Stimulated activated CD8-positive, alpha-beta memory T cell treated with anti-CD3 and anti-CD28 coated beads, Interleukin-12 subunit alpha, Interleukin-12 subunit beta, amount 100 ng/mL, for 24 hours (primary cell): ENCODE measurements at regions not wholly inside any gene's neighbourhood (a gene's known extent, or its start where the extent isn't known, plus 50 kb on each side); places are given as distances from the start of the nearest gene placed in this dataset.

ENCODE experiments used
- DNase-seq: peaks from one replicate; pipeline ENCODE4 v3.0.0-alpha.2; 2020; ENCODE audit errors: extremely low read depth

DNA sequence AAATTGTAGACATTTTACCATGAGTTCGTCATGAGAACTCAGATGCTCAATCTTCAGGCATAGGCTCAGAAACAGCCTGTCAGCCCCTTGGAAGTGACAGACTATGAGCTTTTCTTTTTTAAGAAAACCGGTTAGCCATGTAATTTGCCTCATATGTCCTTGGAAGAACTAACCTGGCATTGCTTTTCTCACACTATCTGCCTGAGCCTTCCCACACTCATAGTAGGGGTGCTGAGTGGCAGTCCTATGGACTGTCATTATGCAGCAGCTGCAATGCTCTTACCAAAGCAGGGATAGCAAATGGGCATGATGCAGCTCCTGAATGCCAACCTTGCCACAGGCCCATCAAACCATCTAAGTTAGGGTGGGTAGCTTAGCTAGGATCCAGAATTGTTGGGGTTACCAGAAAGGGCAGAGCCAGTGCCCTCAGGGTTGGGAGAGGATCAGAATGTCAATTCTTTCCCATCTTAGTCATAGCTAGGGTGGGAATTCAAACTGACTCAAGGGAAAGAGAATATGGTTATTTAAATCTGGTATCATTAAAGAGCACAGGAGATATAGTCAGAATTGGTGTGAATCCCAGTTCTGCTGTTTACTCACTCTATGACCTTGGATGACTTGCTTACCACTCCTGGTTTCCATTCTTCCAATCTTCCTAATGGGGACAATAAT, 230.6 kb upstream of the CPEB2 start:
- no peak for DNase-seq

DNA sequence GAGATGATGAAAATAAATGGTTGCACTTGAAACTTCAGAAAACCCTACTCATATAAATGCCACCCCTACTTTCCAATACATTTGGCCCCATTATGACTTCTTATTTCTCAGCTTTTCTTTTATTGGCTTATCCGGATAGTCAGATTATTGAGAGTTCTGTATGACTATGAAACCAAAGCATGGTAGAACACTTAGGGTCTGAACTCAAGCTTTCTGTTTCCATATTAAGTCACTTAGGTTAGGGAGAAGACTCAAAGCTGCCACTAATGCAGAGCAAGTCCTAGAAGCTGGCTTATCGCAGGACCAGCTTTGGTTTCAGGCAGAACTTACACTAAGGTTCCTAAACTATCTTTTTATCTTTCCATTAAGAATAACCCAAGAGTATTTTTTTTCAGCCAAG, 229.9 kb upstream of the CPEB2 start:
- no peak for DNase-seq

DNA sequence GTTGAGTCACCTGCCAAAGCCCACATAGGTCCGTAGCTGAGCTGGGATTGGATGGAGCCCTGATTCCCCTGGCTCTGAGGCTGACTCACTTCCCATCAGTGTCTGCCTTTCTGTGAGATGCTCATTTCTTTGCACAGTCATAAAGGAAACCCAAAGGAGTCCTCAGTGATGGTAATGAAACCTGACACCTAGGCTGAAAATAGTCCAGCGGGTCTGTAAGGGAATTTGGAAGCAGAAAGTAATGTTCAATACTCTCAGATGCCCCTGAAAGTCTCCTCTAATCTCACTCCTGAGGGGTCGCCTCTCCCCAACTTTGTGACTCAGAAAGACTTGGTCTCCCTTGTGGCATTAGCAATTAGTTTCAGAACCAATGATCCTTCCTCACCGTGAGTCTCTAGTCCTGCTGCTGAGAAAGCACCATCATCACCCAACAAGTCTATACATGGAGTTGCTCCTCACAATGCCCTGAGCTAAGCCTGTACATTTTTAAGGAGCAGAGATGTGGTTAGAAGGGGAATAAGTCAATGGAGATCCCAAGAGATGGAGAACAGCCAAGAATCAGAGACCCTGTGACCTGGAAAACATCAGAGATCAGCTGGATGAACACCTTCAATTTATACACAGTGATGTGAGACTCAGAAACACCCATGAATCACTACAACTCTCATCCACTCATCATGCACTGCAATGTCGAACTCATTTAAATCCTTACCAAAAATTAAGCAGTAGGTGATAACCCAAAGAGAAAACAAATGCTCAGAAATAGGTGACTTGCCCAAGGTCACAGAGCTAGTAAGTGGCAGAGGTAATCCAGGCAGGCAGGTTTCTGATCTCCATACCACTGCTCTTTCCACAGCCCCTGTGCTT, 219.0 kb upstream of the CPEB2 start:
- DNase-seq: no peak

DNA sequence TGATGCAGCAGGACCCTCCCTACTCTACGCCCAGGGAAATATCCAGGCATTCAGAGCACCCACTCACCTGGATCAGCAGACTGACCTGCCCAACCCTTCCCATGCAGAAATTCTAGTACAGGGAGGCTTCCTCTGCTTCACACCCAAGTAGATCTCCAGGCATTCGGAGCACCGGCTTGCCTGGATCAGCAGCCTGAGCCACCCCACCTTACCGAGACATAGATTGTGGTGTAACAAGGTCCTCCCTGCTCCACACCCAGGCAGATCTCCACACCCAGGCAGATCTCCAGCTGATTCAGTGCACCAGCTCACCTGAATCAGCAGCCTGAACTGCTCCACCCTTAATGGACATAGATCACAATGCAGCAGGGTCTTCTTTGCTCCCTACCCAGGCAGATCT, 215.1 kb upstream of the CPEB2 start:
- DNase-seq: no peak

DNA sequence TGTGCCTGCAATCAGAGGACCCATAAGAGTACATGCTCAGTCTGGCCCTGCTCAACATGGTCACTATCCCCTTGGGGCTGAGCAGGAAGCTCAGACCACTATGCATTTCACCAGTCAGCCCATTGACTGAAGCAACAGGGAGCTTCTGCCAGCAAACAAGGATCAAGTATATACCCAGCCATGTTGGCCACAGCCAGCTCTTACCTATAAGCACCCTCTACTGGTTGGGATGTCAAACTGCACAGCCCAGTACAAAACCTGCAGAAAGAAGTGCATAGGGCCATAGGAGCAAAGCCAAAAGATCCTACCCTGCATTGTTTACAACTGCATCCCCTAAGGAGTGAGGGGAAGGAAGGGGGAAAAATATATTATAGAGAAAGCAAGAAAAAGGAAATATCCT, 214.4 kb upstream of the CPEB2 start:
- DNase-seq: no peak

DNA sequence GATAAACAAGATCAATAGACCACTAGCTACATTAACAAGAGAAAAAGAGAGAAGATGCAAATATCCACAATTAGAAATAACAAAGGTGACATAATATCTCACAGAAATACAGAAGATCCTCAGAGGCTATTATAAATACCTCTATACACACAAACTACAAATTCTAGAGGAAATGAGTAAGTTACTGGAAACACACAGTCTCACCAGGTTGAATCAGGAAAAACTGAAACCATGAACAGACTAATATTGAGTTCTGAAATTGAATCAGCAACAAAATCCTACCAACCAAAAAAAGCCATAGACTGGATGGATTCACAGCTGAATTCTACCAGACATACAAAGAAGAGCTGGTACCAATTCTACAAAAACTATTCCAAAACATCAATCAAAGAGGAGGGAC, 211.8 kb upstream of the CPEB2 start:
- DNase-seq: no peak

DNA sequence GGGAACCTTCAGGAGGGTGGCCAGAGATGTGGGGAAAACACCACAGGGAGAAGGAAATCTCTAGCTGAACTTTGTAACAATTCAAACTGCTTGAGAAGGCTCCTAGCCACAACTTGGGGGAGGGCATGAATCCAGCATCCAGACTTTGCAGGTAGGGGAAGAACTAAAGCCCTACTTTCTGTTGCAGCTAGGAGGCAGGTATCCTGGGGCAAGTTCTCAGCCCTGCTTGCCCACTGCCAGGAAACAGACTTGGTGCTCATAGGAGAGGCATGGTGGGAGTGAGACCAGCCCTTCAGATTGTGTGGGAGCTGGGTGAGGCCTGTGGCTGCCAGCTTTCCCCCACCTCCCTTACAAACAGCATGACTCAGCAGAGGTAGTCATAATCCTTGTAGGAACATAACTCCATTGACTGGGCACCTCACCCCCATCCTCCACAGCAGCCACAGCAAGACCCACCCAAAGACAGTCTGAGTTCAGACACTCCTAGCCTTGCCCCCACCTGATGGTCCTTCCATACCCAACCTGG, 209.5 kb upstream of the CPEB2 start:
- DNase-seq: no peak

DNA sequence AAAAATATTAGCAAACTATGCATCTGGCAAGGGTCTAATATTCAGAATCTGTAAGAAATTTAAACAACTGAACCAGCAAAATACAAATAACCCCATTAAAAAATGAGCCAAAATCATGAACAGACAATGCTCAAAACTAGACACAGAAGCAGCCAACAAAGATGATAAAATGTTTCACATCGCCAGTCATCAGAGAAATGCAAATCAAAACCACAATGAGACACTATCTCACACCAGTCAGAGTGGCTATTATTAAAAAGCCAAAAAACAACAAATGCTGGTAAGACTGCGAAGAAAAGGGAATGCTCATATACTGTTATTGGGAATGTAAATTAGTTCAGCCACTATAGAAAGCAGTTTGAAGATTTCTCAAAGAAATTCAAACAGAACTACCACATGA, 201.3 kb upstream of the CPEB2 start:
- no peak for DNase-seq

DNA sequence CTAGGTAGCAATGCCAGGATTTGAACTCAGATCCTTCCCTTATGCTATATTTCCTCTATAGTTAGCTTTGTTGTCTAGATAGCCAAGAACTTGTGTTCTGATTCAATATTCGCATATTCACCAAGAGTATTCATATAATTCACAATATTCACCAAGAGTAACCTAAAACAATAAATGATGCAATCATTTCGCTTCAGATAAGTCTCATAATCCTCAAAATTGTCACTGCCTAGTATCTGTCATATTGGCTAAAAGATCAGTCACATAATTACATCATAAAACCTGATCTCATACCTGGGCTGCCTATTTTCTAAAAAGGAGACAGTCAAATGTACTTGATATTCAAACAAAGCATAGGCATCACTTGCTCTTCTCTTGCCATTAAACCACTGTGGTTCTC, 199.7 kb upstream of the CPEB2 start:
- no peak for DNase-seq

DNA sequence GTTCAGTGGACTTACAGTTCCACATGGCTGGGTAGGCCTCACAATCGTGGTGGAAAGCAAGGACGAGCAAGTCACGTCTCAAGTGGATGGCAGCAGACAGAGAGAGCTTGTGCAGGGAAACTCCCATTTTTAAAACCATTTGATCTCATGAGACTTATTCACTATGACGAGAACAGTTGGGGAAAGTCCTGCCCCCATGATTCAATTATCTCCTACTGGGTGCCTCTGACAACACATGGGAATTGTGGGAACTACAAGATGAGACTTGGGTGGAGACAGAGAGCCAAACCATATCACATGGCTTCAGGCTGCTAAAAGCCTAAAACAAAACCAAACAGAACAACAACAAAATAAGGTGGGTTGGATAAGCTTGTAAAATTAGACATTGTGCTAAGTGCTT, 194.4 kb upstream of the CPEB2 start:
- no peak for DNase-seq

DNA sequence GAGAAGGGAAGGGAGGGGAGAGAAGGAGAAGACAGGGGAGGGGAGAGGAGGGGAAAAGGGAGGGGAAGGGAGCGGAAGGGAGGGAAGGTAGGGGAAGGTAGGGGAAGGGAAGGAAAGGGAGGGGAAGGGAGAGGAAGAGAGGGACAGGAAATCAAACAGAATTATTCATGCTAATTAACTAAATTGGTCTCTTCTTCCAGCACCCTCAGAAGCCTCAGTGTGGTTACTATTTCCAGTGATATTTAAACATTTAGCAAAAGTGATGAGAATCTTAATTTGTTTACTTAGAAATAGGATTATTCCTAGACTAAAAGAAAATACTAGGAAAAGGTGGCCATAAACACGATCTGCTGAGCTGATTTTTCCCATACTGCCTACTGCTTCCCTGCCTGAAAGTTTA, 193.1 kb upstream of the CPEB2 start:
- no peak for DNase-seq

DNA sequence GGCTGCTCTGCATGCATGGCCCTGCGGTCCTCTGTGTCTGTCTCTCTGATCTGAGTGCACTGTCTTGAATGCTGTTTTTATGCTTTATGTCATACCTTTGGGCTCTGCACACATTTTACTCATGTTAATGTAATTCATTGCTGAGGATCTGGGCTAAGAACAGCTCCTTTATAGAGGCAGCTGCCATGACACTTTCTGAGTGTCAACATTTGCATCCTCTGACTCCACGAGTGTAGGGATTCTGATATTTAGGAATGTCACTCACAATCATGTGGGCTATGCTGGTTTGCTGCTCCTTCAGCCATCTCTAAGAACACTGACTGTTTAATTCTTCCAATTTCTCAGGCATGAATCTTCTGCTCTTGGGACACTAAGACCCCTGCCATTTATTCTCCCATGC, 192.2 kb upstream of the CPEB2 start:
- no peak for DNase-seq

DNA sequence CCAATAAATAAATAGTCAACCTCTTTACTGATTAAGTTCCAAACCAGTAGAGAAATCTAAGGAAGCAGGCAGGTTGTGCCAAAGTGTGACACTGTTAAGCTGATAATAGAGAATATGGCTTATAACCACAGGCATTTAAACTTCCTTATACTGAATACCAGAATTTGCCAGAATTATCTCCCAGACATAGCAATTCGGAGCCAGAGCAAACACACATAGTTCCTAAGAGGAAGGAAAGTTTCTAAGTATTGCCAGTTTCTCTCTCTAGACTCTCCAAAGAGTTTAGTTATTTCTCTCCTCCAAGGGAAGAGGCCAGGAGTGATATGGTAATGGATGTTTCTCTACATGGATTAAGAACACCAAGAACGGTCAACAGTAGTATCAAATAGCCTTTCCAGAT, 191.7 kb upstream of the CPEB2 start:
- DNase-seq: no peak

DNA sequence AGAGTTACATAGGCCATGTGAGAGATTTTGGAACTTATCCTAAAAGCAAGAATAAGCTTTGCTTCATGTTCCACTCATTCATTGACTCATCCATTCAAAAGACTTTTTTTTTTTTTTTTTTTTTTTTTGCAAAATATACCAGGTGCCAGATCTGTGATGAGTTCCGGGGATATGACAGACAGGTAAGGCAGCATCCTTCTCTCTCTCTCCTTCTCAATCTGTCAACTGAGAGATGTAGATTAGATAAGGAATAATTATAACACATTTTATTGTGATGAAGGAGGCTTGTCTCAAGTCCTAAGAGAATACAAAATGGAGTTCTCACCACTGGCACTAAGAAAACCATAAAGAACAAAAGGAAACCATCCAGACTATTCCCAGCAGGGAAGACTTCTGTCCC, 190.2 kb upstream of the CPEB2 start:
- DNase-seq: no peak

DNA sequence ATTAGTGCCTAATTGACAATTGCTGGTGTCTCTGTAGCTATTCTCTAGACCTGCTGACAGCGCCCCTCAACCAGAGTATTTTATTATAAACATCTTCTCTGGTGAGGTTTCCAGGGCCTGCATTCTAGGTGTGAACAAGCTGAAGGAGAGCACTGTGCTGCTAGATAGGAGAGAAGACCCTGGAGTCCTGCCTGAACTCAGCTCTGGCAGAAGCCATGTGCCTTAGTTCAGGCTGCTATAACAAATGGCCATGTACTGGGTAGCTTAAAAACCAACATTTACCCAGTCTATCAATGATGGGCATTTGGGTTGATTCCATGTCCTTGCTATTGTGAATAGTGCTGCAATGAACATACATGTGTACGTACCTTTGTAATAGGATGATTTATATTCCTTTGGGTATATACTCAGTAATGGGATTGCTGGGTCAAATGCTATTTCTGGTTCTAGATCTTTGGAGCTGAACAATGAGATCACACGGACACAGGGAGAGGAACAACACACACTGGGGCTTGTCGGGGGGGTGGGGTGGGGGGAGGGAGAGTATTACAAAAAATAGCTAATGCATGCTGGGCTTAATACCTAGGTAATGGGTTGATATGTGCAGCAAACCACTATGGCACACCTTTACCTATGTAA, 185.5 kb upstream of the CPEB2 start:
- DNase-seq: no peak

DNA sequence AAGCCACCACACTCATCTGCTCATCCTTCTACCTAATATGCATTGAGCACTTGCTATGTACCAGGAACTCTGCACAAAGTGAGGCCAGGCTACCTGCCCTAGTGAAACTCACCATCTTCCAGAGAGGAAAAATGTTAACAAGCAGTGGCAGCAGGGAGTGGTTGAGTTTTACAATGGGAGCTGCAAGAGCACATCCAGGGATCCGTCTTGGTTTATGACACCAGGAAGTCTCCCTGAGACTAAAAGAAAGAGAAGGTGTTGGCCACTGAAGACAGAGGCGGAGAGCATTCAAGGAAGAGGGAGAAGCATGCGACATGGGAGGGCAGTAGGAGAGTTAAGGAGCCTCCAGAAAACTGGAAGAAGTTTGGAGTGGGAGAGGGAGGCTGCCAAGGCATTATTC, 178.1 kb upstream of the CPEB2 start:
- no peak for DNase-seq

DNA sequence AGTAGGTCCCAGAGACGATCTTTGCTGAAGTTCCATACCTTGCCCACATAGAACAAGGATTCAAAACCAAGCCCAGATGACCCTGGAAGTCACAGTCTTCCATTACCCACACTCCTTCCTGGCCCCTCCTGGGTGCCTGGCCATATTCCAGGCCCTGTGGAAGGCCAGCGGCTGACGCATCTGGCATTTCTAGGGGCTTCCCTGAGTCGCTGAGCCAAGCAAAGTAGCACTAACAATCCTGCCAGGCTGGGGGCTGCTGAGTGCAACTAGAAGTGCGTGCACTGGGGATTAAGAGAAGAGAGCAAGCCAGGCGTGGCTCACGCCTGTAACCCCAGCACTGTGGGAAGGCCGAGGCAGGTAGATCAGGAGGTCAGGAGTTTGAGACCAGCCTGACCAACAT, 175.2 kb upstream of the CPEB2 start:
- DNase-seq: no peak

DNA sequence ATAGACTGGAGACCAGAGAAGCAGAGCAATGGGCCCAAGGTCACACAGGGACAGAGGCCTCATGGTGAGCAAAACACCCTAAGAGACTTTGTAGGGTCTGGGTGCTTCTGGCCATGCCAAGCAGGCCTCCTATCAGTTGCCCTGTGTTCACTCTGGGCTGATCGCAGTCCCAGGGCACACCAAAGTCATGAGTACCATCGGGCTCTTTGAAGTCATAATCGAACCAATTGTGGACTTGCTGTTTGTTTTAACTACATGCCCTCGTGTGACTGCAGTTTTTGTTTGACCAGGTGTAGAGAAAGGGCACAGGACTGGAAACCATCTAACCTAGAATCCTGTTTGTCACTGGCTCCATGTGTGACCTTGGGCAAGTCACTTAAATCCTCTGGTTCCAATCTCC, 172.5 kb upstream of the CPEB2 start:
- DNase-seq: no peak

DNA sequence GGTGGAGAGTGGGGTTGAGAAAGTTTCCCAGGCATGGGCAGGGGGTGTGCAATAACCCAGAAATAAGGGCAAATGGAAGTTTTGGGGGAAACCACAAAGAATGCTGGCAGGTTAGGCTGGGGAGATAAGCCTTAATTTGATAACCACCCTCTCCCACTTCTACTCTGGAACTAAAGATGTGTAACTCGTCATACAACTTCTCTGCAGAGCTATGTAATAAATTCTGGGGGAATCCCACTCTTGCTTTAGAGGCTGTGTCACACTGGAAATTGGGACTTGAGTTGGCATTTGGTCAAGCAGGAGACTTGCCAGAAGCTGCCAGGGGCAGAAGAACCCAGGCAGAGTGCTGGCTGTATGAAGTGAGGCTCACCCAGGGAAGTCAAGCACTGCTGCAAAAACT, 170.9 kb upstream of the CPEB2 start:
- DNase-seq: no peak

DNA sequence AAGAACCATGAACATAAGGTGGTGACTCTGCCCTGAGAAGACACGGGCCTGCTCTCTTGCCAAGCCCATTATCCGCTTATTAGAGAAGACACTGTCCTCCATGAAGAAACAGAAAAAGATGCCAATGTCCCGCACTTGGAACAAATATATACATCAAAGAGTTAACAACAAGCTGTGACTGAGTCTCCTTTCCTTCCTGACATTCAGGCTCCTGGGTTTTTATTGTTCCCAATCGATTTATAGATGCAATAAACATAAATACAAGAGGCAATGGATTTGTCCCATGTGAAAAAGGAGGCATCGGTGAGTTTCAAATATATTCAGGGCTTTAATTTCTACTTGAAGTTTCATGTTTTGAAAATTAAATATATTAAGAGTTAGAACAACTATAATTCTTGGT, 169.2 kb upstream of the CPEB2 start:
- no peak for DNase-seq

DNA sequence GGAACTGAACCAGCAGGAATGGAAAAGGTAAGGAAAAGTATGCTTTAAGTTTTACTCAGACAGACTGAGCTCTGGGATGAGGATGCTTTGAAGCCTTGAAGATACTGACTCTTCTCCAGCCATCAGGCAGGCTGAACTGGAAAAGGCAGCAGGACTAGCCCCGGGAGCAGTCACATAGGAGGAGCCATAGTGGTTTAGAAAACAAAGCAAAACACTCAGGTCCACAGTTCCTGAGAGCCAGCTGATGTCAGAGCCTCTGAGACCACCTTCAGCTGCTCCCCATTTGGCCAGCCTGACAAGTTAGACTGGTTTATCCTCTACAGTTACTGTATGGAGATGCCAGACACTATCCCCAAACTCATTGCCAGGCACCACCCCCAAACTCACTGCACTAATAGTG, 167.9 kb upstream of the CPEB2 start:
- DNase-seq: no peak

DNA sequence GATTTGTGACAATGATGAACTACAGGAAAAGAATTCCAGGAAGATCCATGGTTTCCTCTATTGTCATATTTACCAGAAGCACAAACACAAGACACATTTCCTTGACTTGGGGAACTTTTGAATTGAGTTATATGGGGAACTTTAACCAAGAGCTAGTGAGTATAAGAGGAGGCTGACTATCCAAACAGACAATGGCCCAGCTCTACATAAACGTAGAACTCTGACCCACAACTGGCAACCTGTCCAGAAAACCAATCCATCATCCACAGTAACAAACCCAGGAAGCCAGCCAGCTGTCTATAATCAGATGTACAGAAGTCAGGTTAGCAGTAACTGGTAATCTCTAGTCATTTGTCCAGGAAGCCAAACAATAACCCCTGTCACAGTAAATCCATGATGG, 167.0 kb upstream of the CPEB2 start:
- no peak for DNase-seq
